ENCODE measurements at regions not wholly inside any gene's neighbourhood (a gene's known extent, or its start where the extent isn't known, plus 50 kb on each side); places are given as distances from the start of the nearest gene placed in this dataset.

DNA sequence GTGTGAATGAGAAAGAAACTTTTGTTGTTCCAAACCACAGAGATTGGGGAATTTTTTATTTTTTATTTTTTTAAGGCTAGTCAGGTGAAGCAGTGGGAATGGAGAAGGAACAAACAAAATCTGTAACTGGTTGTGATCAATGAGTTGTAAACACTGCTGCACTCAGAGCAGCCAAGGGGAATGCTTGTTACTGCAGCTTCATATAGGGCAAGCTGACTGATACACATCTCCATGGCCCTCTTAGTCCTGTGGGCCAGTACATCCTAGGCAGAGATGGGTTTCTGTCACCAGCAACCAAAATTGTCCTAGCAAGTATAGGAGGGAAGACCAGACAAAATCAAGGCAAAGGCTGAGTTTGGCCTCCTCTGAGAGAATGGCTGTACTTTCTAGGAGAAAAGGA lies 306.8 kb downstream of the CTTN start:
- H3K4me3 ChIP-seq (ENCODE audit: low read depth, low read length): no peak overlapping the region
- TF ChIP-seq MYC (IDR thresholded peaks at IDR 0.05; ENCODE audit: low read depth, low read length) (no peak), POLR2A (IDR thresholded peaks at IDR 0.05; ENCODE audit: extremely low read depth, insufficient read length) (no peak)
- TF ChIP-seq, protein P1, sequence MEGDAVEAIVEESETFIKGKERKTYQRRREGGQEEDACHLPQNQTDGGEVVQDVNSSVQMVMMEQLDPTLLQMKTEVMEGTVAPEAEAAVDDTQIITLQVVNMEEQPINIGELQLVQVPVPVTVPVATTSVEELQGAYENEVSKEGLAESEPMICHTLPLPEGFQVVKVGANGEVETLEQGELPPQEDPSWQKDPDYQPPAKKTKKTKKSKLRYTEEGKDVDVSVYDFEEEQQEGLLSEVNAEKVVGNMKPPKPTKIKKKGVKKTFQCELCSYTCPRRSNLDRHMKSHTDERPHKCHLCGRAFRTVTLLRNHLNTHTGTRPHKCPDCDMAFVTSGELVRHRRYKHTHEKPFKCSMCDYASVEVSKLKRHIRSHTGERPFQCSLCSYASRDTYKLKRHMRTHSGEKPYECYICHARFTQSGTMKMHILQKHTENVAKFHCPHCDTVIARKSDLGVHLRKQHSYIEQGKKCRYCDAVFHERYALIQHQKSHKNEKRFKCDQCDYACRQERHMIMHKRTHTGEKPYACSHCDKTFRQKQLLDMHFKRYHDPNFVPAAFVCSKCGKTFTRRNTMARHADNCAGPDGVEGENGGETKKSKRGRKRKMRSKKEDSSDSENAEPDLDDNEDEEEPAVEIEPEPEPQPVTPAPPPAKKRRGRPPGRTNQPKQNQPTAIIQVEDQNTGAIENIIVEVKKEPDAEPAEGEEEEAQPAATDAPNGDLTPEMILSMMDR (IDR thresholded peaks at IDR 0.05; ENCODE audit: low read depth, low read length): no peak
- TF ChIP-seq, protein P2, sequence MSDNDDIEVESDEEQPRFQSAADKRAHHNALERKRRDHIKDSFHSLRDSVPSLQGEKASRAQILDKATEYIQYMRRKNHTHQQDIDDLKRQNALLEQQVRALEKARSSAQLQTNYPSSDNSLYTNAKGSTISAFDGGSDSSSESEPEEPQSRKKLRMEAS (IDR thresholded peaks at IDR 0.05; ENCODE audit: low read depth, low read length): no peak
- DNase-seq (ENCODE audit: low read depth): no peak

DNA sequence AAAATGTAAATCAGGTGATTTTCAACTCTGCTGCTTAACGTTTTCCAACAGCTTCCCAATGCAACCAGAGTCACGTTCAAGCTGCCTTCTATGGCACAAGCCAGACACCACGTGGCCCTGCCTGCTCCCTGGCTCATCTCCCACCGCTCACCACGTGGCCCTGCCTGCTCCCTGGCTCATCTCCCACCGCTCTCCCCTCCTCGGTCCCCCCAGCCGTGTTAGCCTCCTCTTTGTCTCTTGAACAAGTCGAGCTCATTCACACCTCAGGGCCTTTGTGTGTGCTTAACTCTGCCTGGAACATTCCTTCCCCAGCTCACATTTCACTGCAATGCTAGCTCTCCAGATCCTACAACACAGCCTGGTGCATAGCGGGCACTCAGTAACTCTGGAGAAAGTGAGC lies 307.6 kb downstream of the CTTN start:
- TF ChIP-seq, protein P2 (IDR thresholded peaks at IDR 0.05; ENCODE audit: low read depth, low read length): no peak
- TF ChIP-seq, protein P1 (IDR thresholded peaks at IDR 0.05; ENCODE audit: low read depth, low read length): no peak
- TF ChIP-seq POLR2A (IDR thresholded peaks at IDR 0.05; ENCODE audit: extremely low read depth, insufficient read length) (no peak), MYC (IDR thresholded peaks at IDR 0.05; ENCODE audit: low read depth, low read length) (no peak)
- no peak overlapping the region for H3K4me3 ChIP-seq (ENCODE audit: low read depth, low read length)
- no peak for DNase-seq (ENCODE audit: low read depth)

DNA sequence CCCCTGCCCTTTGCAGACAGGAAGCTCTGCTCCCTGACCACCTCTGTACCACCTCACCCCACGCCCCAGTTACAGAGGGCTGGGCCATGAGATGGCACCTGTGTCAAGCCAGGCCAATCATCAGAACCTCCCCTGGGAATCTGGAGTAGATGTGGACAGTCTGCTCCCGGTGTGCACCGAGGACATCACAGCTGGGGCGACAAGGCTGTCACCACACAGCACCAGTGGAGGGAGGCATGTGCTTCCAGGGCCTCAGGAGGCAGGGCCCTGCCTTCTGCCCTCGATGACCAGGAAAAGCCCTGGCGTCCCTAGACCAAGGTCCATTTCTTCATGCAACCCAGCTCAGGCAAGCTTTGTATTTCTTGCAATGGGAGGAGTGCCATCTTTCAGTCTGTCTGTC lies 309.5 kb downstream of the CTTN start:
- DNase-seq (ENCODE audit: low read depth): no peak
- no peak overlapping the region for H3K4me3 ChIP-seq (ENCODE audit: low read depth, low read length)
- TF ChIP-seq, protein P1 (IDR thresholded peaks at IDR 0.05; ENCODE audit: low read depth, low read length): no peak
- TF ChIP-seq POLR2A (IDR thresholded peaks at IDR 0.05; ENCODE audit: extremely low read depth, insufficient read length) (no peak), MYC (IDR thresholded peaks at IDR 0.05; ENCODE audit: low read depth, low read length) (no peak)
- TF ChIP-seq, protein P2 (IDR thresholded peaks at IDR 0.05; ENCODE audit: low read depth, low read length): no peak

DNA sequence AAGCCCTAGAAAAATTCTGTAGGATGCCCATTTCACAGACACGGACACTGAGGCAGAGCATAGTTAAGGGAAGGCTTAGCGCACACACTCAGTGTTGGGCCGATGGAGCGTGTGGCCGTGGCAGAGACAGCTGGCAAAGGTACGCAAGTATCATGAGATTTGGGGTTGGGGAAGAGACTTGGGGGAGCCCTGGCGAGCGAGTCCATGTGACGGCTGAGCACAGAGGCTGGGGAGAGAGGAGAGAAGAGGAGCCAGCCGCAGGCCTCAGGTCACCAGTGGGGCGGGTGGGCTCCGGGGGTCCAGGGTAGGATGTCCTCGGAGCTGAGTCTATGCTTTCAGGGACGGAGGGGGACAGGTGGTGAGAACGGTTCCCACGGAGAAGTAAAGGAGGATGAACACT lies 311.3 kb downstream of the CTTN start:
- no peak for DNase-seq (ENCODE audit: low read depth)
- H3K4me3 ChIP-seq (ENCODE audit: low read depth, low read length): no peak overlapping the region
- TF ChIP-seq, protein P1 (IDR thresholded peaks at IDR 0.05; ENCODE audit: low read depth, low read length): no peak
- TF ChIP-seq, protein P2 (IDR thresholded peaks at IDR 0.05; ENCODE audit: low read depth, low read length): no peak
- TF ChIP-seq MYC (IDR thresholded peaks at IDR 0.05; ENCODE audit: low read depth, low read length) (no peak), POLR2A (IDR thresholded peaks at IDR 0.05; ENCODE audit: extremely low read depth, insufficient read length) (no peak)

DNA sequence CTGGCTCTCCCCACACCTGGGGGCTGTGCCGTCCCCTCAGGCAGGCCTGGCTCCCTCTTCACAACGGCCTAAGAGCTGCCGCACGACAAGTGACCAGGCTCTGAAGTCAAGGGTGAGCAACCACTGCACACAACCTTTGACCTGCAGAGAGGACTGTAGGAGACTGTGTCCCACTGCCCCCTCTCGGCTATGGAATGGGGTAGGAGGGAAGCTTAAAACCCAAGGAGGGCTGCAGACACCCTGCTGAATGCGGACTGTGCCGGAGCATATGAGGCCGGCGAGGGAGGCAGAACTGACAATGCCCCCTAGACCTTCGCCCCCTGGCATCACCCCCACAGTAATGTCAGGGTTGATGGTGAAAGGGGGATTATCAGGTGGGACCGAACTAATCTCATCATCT lies 311.9 kb downstream of the CTTN start:
- TF ChIP-seq POLR2A (IDR thresholded peaks at IDR 0.05; ENCODE audit: extremely low read depth, insufficient read length) (no peak), MYC (IDR thresholded peaks at IDR 0.05; ENCODE audit: low read depth, low read length) (no peak)
- TF ChIP-seq, protein P2 (IDR thresholded peaks at IDR 0.05; ENCODE audit: low read depth, low read length): no peak
- TF ChIP-seq, protein P1 (IDR thresholded peaks at IDR 0.05; ENCODE audit: low read depth, low read length): no peak
- DNase-seq (ENCODE audit: low read depth): no peak
- H3K4me3 ChIP-seq (ENCODE audit: low read depth, low read length): no peak overlapping the region

DNA sequence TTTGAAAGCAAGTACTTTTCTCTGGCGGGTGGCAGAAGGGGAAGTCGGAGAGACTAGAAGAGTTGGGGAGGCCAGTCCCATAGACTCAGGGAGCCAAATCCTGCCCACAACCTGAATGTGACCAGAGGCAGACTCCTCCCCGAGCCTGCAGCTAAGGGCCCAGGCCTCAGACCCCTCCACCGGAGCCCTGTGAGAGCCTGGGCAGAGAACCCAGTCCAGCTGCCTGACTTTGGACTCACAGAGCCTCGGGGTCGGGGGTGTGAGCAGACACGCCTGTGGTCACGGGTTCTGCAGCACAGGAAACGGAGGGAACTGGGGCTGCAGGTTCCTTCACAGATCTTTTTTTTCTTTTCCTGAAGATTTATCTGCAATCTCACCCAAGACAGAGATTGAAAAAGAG lies 312.3 kb downstream of the CTTN start:
- TF ChIP-seq, protein P2 (IDR thresholded peaks at IDR 0.05; ENCODE audit: low read depth, low read length): no peak
- TF ChIP-seq MYC (IDR thresholded peaks at IDR 0.05; ENCODE audit: low read depth, low read length) (no peak), POLR2A (IDR thresholded peaks at IDR 0.05; ENCODE audit: extremely low read depth, insufficient read length) (no peak)
- TF ChIP-seq, protein P1 (IDR thresholded peaks at IDR 0.05; ENCODE audit: low read depth, low read length): no peak
- H3K4me3 ChIP-seq (ENCODE audit: low read depth, low read length): no peak overlapping the region
- DNase-seq (ENCODE audit: low read depth): no peak

Data from NB4 (cell line).